Activated B cell treated with CpG ODN at 0.5 μM for 24 hours (primary cell): ENCODE measurements at regions not wholly inside any gene's neighbourhood (a gene's known extent, or its start where the extent isn't known, plus 50 kb on each side); places are given as distances from the start of the nearest gene placed in this dataset.

Experiments used
- ATAC-seq: fragments of 200-7000 bp; cut with Tn5 transposase; one replicate; pipeline ENCODE4 v1.10.0; 2021; ENCODE audit warnings: low read depth, mild to moderate bottlenecking, moderate library complexity
- CTCF ChIA-PET: fragments of 350-600 bp; sonication (Branson Sonifier 250); formaldehyde crosslinking; loops from one replicate; lab custom pipeline; 2021; ENCODE audit warnings: antibody characterized with exemption; lab: Charles Lee
- POLR2A ChIA-PET: fragments of 350-600 bp; sonication (Branson Sonifier 250); formaldehyde crosslinking; loops from one replicate; lab custom pipeline; 2021; ENCODE audit warnings: antibody characterized with exemption; lab: Charles Lee
- DNase-seq: peaks from one replicate; pipeline ENCODE4 v3.0.0; 2022
- H3K27ac Mint-ChIP-seq: one replicate; pipeline ENCODE4 v1.8.0; 2020; ENCODE audit warnings: mixed read lengths
- H3K27me3 Mint-ChIP-seq: one replicate; pipeline ENCODE4 v1.8.0; 2021; ENCODE audit warnings: mixed read lengths
- H3K36me3 Mint-ChIP-seq: one replicate; pipeline ENCODE4 v1.8.0; 2021; ENCODE audit warnings: low read depth, mixed read lengths
- H3K4me1 Mint-ChIP-seq: one replicate; pipeline ENCODE4 v1.8.0; 2021; ENCODE audit warnings: mixed read lengths
- H3K4me3 Mint-ChIP-seq: one replicate; pipeline ENCODE4 v1.8.0; 2020; ENCODE audit warnings: mild to moderate bottlenecking, mixed read lengths
- H3K9me3 Mint-ChIP-seq: one replicate; pipeline ENCODE4 v1.8.0; 2020; ENCODE audit warnings: mixed read lengths
- intact Hi-C: fragments of 100-400 bp; cut with micrococcal nuclease; formaldehyde crosslinking; loops from one replicate; pipeline ENCODE4 v1.15.1; 2024
- TF ChIP-seq, protein P1 (sequence below): fragments of 200-600 bp; IDR thresholded peaks from one replicate; pipeline ENCODE4 v1.8.0; 2022; ENCODE audit warnings: antibody characterized with exemption, mild to moderate bottlenecking

DNA sequence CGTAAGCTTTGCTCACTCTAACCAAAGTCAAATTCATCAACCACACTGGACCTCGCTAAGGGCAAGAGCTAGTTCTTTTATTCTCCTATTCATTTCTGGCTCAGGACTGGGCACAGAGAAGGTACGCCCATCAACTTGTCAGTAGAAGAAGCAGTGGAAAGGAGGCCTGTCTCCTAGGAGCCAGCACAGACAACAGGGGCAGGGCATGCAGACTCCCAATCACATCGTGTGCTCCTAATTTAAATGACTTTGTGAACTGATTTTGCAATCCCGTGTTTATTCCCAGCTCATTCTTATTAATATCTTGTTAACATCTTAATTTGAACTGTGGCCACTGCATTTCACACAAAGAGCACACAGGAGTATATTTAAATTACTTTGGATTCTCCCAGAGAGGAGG, 161.1 kb upstream of the BCL6 start:
- TF ChIP-seq, protein P1, sequence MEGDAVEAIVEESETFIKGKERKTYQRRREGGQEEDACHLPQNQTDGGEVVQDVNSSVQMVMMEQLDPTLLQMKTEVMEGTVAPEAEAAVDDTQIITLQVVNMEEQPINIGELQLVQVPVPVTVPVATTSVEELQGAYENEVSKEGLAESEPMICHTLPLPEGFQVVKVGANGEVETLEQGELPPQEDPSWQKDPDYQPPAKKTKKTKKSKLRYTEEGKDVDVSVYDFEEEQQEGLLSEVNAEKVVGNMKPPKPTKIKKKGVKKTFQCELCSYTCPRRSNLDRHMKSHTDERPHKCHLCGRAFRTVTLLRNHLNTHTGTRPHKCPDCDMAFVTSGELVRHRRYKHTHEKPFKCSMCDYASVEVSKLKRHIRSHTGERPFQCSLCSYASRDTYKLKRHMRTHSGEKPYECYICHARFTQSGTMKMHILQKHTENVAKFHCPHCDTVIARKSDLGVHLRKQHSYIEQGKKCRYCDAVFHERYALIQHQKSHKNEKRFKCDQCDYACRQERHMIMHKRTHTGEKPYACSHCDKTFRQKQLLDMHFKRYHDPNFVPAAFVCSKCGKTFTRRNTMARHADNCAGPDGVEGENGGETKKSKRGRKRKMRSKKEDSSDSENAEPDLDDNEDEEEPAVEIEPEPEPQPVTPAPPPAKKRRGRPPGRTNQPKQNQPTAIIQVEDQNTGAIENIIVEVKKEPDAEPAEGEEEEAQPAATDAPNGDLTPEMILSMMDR: no peak
- Mint-ChIP-seq H3K27me3 (peaks cover 7% of the 10 kb centered on the region), H3K9me3 (no peaks in the 10 kb centered on the region), H3K36me3 (no peaks in the 10 kb centered on the region), H3K27ac (no peak overlapping the region), H3K4me3 (no peak overlapping the region), H3K4me1 (peaks cover 13% of the 10 kb centered on the region)
- ChIA-PET CTCF (no interaction called here), POLR2A (no interaction called here)
- ATAC-seq (no peak), DNase-seq (no peak)
- intact Hi-C loops: no loop called here

DNA sequence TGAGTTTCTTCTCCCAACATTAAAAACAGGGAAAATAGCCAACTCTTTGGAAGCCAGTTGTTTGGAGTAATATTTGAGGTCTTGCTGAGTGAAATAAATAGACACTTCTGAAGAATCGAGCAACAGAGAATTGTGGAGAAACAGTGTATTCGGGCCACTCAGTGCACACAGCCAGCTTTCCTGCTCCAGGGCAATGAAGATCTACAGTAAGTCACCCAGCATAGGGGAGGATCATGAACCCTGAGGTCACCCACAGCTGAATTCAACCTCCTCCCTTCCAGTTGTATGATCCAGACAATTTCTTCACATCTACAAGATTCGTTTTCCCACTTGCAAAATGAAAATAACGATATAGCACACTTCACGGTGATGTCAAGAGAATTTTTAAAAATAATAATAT, 161.7 kb upstream of the BCL6 start:
- intact Hi-C loops: no loop called here
- POLR2A ChIA-PET: no interaction called here
- CTCF ChIA-PET: no interaction called here
- TF ChIP-seq, protein P1: no peak
- peaks cover 8% of the 10 kb centered on the region for H3K4me1 Mint-ChIP-seq
- H3K27ac Mint-ChIP-seq: no peak overlapping the region
- DNase-seq (no peak), ATAC-seq (no peak)
- no peaks in the 10 kb centered on the region for H3K36me3 Mint-ChIP-seq
- H3K9me3 Mint-ChIP-seq: no peaks in the 10 kb centered on the region
- H3K27me3 Mint-ChIP-seq: peaks cover 5% of the 10 kb centered on the region
- no peak overlapping the region for H3K4me3 Mint-ChIP-seq

DNA sequence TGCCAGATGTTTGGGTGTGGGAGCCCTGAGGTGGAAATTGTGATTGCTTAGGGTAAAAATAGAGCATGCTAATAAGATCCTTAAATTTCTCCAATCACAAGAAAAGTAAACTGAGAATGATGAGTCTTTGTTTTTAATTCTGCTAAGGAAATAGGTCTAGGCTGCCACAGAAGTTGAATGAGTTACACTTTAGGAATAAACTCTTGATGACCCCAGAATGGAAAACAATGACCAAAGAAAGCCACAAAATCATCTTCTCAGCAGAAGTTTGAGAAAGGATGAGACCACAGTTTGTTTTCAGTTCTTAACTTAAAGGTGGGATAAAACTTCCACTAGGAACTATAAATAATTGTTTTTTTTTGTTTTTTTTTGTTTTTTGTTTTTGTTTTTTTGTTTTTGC, 164.6 kb upstream of the BCL6 start:
- DNase-seq (no peak), ATAC-seq (no peak)
- Mint-ChIP-seq H3K4me1 (no peaks in the 10 kb centered on the region), H3K9me3 (no peaks in the 10 kb centered on the region), H3K36me3 (no peaks in the 10 kb centered on the region), H3K4me3 (no peak overlapping the region), H3K27me3 (no peaks in the 10 kb centered on the region), H3K27ac (no peak overlapping the region)
- CTCF ChIA-PET: no interaction called here
- intact Hi-C loops: no loop called here
- TF ChIP-seq, protein P1: no peak
- POLR2A ChIA-PET: no interaction called here

DNA sequence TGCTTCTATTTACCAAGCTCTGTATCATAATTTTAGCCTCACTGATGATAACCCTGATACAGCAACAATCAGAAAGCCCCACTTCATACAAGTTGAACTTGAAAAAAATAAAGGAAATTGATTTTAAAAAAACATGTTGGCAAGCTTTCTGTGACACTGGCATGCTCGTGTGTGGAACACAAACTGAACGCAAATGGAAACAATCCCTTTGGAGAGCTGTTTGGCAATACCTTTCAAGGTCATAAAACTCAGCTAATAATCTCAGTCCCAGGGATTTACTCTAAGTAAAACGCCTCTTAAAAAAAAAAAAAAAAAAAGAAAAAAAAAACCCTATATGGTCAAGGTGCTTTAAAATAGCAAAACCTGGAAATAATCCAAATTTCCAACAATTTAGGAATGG, 166.7 kb upstream of the BCL6 start:
- Mint-ChIP-seq H3K9me3 (no peaks in the 10 kb centered on the region), H3K4me3 (no peak overlapping the region), H3K36me3 (no peaks in the 10 kb centered on the region), H3K4me1 (no peaks in the 10 kb centered on the region), H3K27me3 (peaks cover 5% of the 10 kb centered on the region), H3K27ac (no peak overlapping the region)
- no peak for DNase-seq
- intact Hi-C loops: no loop called here
- ATAC-seq: no peak
- POLR2A ChIA-PET: no interaction called here
- TF ChIP-seq, protein P1: no peak
- CTCF ChIA-PET: no interaction called here

DNA sequence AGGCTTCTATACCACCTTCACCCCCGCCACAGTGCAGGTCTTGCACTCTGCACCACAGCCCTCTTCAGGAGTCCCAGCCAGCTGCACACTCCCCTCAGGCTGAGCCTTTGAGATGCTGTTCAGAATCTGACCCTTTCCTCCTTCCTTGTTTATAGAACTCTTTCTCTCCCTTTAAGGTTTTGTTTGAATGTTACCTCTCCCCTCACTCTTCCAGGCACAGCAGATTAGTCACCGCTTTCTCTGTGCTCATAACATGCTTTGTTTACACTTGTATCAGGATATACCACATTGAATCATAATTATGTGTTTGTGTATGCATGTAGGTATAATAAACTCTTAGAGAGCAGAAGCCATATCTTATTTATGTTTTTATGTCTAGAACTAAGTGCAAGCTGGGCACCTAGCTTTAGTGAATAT, 168.4 kb upstream of the BCL6 start:
- TF ChIP-seq, protein P1: no peak
- Mint-ChIP-seq H3K36me3 (no peaks in the 10 kb centered on the region), H3K27me3 (peaks cover 8% of the 10 kb centered on the region), H3K27ac (no peak overlapping the region), H3K4me3 (no peak overlapping the region), H3K9me3 (no peaks in the 10 kb centered on the region), H3K4me1 (peaks cover 6% of the 10 kb centered on the region)
- DNase-seq: no peak
- CTCF ChIA-PET: no interaction called here
- ATAC-seq: no peak
- POLR2A ChIA-PET: no interaction called here
- intact Hi-C loops: no loop called here
